B cell (primary cell): ENCODE measurements at regions not wholly inside any gene's neighbourhood (a gene's known extent, or its start where the extent isn't known, plus 50 kb on each side); places are given as distances from the start of the nearest gene placed in this dataset.

Experiments
- ATAC-seq: fragments of 200-7000 bp; cut with Tn5 transposase; one replicate; pipeline ENCODE4 v1.10.0; 2021; ENCODE audit warnings: low read depth, mild to moderate bottlenecking, moderate number of reproducible peaks, moderate library complexity
- CTCF ChIA-PET: fragments of 350-600 bp; sonication (Branson Sonifier 250); formaldehyde crosslinking; loops from one replicate; lab custom pipeline; 2021; ENCODE audit warnings: antibody characterized with exemption, inconsistent platforms; lab: Charles Lee
- POLR2A ChIA-PET: fragments of 350-600 bp; sonication (Branson Sonifier 250); formaldehyde crosslinking; loops from one replicate; lab custom pipeline; 2021; ENCODE audit warnings: antibody characterized with exemption; lab: Charles Lee
- DNase-seq: peaks from one replicate; pipeline ENCODE4 v3.0.0; 2013
- H2AFZ ChIP-seq: 2 replicates; pipeline ENCODE4 v1.6.1; 2012; ENCODE audit warnings: mild to moderate bottlenecking, low read depth, low read length; ENCODE audit not compliant: insufficient read depth, poor library complexity, severe bottlenecking
- H3K27ac ChIP-seq, 2 donors: 1 replicate in 1 of 2; 2 replicates in 1 of 2; pipeline ENCODE4 v1.5.1; 2012 to 2013; ENCODE audit warnings: low read length in 2 of 2, mild to moderate bottlenecking in 2 of 2, moderate library complexity in 1 of 2
- H3K27me3 ChIP-seq, 4 experiments: fragments of 200-600 bp in 1 of 4; sonication (generic) in 1 of 4; replicated peaks in 1 of 4; 1 replicate in 2 of 4; 2 replicates in 2 of 4; pipeline versions ENCODE4 v1.6.1 to v1.7.0; 2013 to 2016; ENCODE audit warnings: low read length in 3 of 4, mild to moderate bottlenecking in 2 of 4, mixed read lengths in 1 of 4, moderate library complexity in 1 of 4; ENCODE audit not compliant: insufficient read depth in 4 of 4, control insufficient read depth in 3 of 4; ENCODE audit errors: control extremely low read depth in 1 of 4
- H3K36me3 ChIP-seq, 2 experiments: replicated peaks in 1 of 2; 1 replicate in 1 of 2; 2 replicates in 1 of 2; pipeline versions ENCODE4 v1.6.1 to v1.7.1; 2013; ENCODE audit warnings: low read length in 1 of 2; ENCODE audit not compliant: insufficient read depth in 2 of 2, control insufficient read depth in 1 of 2; ENCODE audit errors: control extremely low read depth in 1 of 2, extremely low read depth in 1 of 2
- H3K4me1 ChIP-seq, 2 donors: fragments of 200-600 bp in 1 of 2; sonication (generic) in 1 of 2; 1 replicate in 1 of 2; 2 replicates in 1 of 2; pipeline versions ENCODE4 v1.5.1 to v1.6.1; 2013 to 2017; ENCODE audit warnings: low read length in 2 of 2; ENCODE audit not compliant: control insufficient read depth in 2 of 2, insufficient read depth in 2 of 2
- H3K4me2 ChIP-seq: replicated peaks from 2 replicates; pipeline ENCODE3; 2012; ENCODE audit warnings: mild to moderate bottlenecking, low read depth, low read length; ENCODE audit not compliant: poor library complexity, severe bottlenecking
- H3K4me3 ChIP-seq, 5 experiments: fragments of 200-600 bp in 1 of 5; sonication (generic) in 1 of 5; 1 replicate in 3 of 5; 2 replicates in 2 of 5; pipeline versions ENCODE4 v1.5.1 to v1.7.0; 2011 to 2016; ENCODE audit warnings: low read length in 4 of 5, mild to moderate bottlenecking in 4 of 5, low read depth in 2 of 5, control low read depth in 1 of 5, moderate library complexity in 1 of 5; ENCODE audit not compliant: insufficient read depth in 1 of 5; ENCODE audit errors: control extremely low read depth in 1 of 5, extremely low read depth in 1 of 5
- H3K79me2 ChIP-seq: fragments of 200-600 bp; sonication (generic); one replicate; pipeline ENCODE4 v1.6.0; 2016; ENCODE audit warnings: low read length; ENCODE audit not compliant: control insufficient read depth, insufficient read depth
- H3K9ac ChIP-seq: fragments of 200-600 bp; sonication (generic); 2 replicates; pipeline ENCODE4 v1.6.1; 2017; ENCODE audit warnings: mild to moderate bottlenecking, low read length, moderate library complexity
- H3K9me3 ChIP-seq, 3 donors: one replicate each; pipeline versions ENCODE4 v1.6.1 to v1.7.1; 2013; ENCODE audit warnings: low read length in 2 of 3; ENCODE audit not compliant: control insufficient read depth in 2 of 3, insufficient read depth in 1 of 3; ENCODE audit errors: control extremely low read depth in 1 of 3
- H4K20me1 ChIP-seq: 2 replicates; pipeline ENCODE4 v1.6.0; 2012; ENCODE audit warnings: mild to moderate bottlenecking, low read length; ENCODE audit not compliant: insufficient read depth, control insufficient read depth, poor library complexity, severe bottlenecking
- H3K27ac Mint-ChIP-seq: one replicate; pipeline ENCODE4 v1.8.0; 2021; ENCODE audit warnings: mixed read lengths
- H3K27me3 Mint-ChIP-seq: one replicate; pipeline ENCODE4 v1.8.0; 2021; ENCODE audit warnings: mixed read lengths
- H3K4me1 Mint-ChIP-seq: one replicate; pipeline ENCODE4 v1.8.0; 2021; ENCODE audit warnings: mixed read lengths
- H3K4me3 Mint-ChIP-seq: one replicate; pipeline ENCODE4 v1.8.0; 2021; ENCODE audit warnings: mixed read lengths
- H3K9me3 Mint-ChIP-seq: one replicate; pipeline ENCODE4 v1.8.0; 2022; ENCODE audit warnings: mixed read lengths; ENCODE audit not compliant: insufficient read depth
- CTCF ChIP-seq: fragments of 200-600 bp; IDR thresholded peaks from one replicate; pipeline ENCODE4 v1.8.0; 2022; ENCODE audit warnings: antibody characterized with exemption, mild to moderate bottlenecking
- EZH2 ChIP-seq: IDR thresholded peaks from 2 replicates; pipeline ENCODE4 v1.6.1; 2012; ENCODE audit warnings: borderline replicate concordance, low read depth, mild to moderate bottlenecking, moderate library complexity, low read length; ENCODE audit not compliant: insufficient read depth, poor library complexity, severe bottlenecking
- WGBS: methylation state at CpG from one replicate; pipeline ENCODE4 v1.1.5; 2013; ENCODE audit warnings: missing lambda C conversion rate; ENCODE audit not compliant: insufficient coverage; 5-methylcytosine and 5-hydroxymethylcytosine counted together
- intact Hi-C: fragments of 100-400 bp; cut with micrococcal nuclease; formaldehyde crosslinking; loops from one replicate; pipeline ENCODE4 v1.10.0; 2022

- intact Hi-C loops: no loop called here
- Mint-ChIP-seq H3K4me3 (no peak overlapping the region), H3K4me1 (no peaks in the 10 kb centered on the region), H3K27ac (no peak overlapping the region), H3K27me3 (no peaks in the 10 kb centered on the region), H3K9me3 (no peaks in the 10 kb centered on the region)
- no CpG with 5 or more reads among the region's 3 CpGs for WGBS
- ATAC-seq: no peak
- Histone ChIP-seq H3K4me2 (no peak overlapping the region), H3K79me2 (no peaks in the 10 kb centered on the region), H4K20me1 (no peaks in the 10 kb centered on the region), H3K27me3 (no peaks in the 10 kb centered on the region), H3K27ac (no peak overlapping the region), H3K36me3 (no peaks in the 10 kb centered on the region), H3K9me3 (peaks cover 0 to 3% (median 0%) of the 10 kb centered on the region in 3 donors), H3K4me3 (no peak overlapping the region), H3K4me1 (no peaks in the 10 kb centered on the region), H2AFZ (no peak overlapping the region), H3K9ac (no peak overlapping the region)
- no peak for TF ChIP-seq EZH2
- TF ChIP-seq CTCF: no peak
- DNase-seq: no peak
- ChIA-PET POLR2A (no interaction called here), CTCF (no interaction called here)
Measured at GRCh38 chr16:6955303-6955702, 377.3 kb upstream of the RBFOX1 start.

GRCh38 chr16:6949240-6949639, 383.4 kb upstream of the RBFOX1 start:
- Histone ChIP-seq H3K4me1 (no peaks in the 10 kb centered on the region), H2AFZ (no peak overlapping the region), H3K4me3 (no peak overlapping the region), H3K79me2 (no peaks in the 10 kb centered on the region), H3K9me3 (peaks cover 0 to 8% (median 0%) of the 10 kb centered on the region in 3 donors), H3K27me3 (no peaks in the 10 kb centered on the region), H3K27ac (no peak overlapping the region), H3K4me2 (no peak overlapping the region), H3K36me3 (no peaks in the 10 kb centered on the region), H4K20me1 (no peaks in the 10 kb centered on the region), H3K9ac (no peak overlapping the region)
- ATAC-seq (no peak), DNase-seq (no peak)
- Mint-ChIP-seq H3K4me3 (no peak overlapping the region), H3K27me3 (no peaks in the 10 kb centered on the region), H3K4me1 (no peaks in the 10 kb centered on the region), H3K27ac (no peak overlapping the region), H3K9me3 (peaks cover 5% of the 10 kb centered on the region)
- ChIA-PET CTCF (no interaction called here), POLR2A (no interaction called here)
- intact Hi-C loops: no loop called here
- TF ChIP-seq CTCF (no peak), EZH2 (no peak)
- WGBS: 89% methylated on average over 4 of the region's 5 CpGs
